Esophagus squamous epithelium (tissue), 4 donors: ENCODE measurements at regions not wholly inside any gene's neighbourhood (a gene's known extent, or its start where the extent isn't known, plus 50 kb on each side); places are given as distances from the start of the nearest gene placed in this dataset.

ENCODE experiments used
- CTCF ChIP-seq, 6 experiments: fragments of 450-650 bp in 4 of 6; fragments of 200-600 bp in 2 of 6; sonication (generic) in 2 of 6; IDR thresholded peaks; one replicate each; pipeline ENCODE4 v1.5.1; 2016 to 2019; ENCODE audit warnings: antibody characterized with exemption in 6 of 6, mild to moderate bottlenecking in 4 of 6, moderate library complexity in 4 of 6
- POLR2A ChIP-seq, 4 donors: fragments of 450-650 bp; IDR thresholded peaks; one replicate each; pipeline ENCODE4 v1.6.1; 2017; ENCODE audit warnings: antibody characterized with exemption in 4 of 4, mild to moderate bottlenecking in 4 of 4, moderate library complexity in 3 of 4

DNA sequence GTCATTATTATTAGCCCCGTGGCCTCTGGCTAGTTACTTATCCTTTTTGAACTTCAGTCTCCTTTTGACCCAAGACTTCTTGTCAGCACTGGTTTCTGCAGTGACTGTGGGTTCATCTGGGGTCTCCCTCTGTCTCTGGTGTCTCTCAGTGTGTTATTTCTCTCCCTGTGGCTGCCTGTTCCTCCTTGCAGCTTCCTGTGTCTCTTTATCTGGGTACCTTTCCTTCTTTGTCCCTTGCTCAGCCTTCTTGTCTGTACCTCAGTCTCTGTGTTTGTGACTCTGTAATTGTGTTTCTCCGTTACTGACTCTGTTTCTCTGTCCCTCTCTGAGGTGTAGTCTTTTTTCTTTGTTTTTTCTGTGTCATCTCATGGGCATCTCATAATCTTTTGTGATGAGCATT is 102.6 kb upstream of the CDH11 start:
- no peak for TF ChIP-seq POLR2A (IDR thresholded peaks at IDR 0.05)
- TF ChIP-seq CTCF (IDR thresholded peaks at IDR 0.05) = no peak
